Hematopoietic multipotent progenitor cell treated with erythropoietin and hydrocortisone succinate and interleukin-3 and kit ligand, for 6 days (in vitro differentiated cells): ENCODE measurements at regions not wholly inside any gene's neighbourhood (a gene's known extent, or its start where the extent isn't known, plus 50 kb on each side); places are given as distances from the start of the nearest gene placed in this dataset.
"Not testable (repeated sequence)": the region's sequence is repeated elsewhere in the genome, so short reads cannot be mapped to it uniquely, and the experiment has no call there.

Experiments used
- DNase-seq: peaks from one replicate; pipeline ENCODE4 v3.0.0-alpha.2; 2015

DNA sequence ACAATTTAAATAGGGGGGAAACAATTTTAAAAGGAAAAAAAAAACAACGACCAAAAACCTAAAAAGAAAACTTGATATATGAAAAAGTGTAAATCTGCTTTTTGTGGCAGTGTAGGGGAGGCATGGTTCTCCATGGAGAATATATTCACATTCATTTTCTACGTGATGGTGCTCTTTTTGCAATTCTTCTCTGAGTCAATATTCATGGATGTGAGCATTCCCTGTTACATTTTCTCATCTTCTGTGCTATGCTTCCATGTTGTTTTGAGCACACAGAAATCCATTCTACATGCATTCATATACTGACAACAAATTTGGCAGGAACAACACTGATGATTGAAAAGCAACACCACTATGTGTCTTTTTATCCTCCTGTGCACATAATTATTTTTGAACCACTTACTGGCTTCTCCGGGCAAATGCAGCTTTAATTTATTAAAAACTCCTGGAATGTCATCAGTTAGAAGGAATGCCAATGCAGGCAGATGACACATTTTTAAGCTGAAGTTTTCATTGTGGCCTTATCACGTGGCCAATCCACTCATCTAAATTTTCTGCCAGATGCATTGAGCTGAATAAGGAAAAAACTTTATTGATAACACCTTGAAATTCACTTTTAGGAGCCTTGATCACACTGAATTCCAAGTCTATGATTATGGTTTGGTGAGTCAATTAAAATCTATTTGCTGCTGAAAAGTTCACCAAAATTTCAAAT, 590.6 kb downstream of the NUF2 start:
- DNase-seq, result no peak

GRCh38 chr1:163914785-163915413, 593.1 kb downstream of the NUF2 start:
- DNase-seq, result no peak

DNA sequence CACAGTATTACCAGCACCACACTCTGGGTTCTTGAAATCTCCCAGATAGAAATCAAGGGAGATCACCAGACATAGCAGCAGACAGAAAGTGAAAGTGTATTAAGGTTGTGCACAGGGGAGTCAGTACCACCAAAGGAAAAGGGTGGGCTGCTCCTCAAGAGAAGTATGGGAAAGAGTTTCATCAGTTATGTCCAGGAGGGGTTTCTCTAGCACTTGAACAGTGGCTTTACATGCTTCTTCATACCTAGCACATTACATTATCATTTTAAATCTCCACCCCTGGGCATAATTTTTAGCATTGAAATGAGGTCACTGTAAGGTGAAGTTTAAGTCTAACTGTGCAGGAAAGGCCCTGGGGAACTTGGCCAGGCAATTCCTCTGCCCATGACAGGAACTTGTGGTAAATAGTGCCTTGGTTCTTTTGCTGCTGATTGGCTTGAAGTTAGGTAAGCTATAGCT, 601.0 kb downstream of the NUF2 start:
- peak; percentile 26 for DNase-seq

GRCh38 chr1:163924041-163924440, 602.3 kb downstream of the NUF2 start:
- no peak for DNase-seq

- DNase-seq, result no peak
These were observed 605.7 kb downstream of the NUF2 start for GRCh38 chr1:163927493-163927892.

- no peak for DNase-seq
These were observed 606.3 kb downstream of the NUF2 start for GRCh38 chr1:163928069-163928468.

GRCh38 chr1:163928651-163929050, 606.9 kb downstream of the NUF2 start:
- DNase-seq, result no peak

- no peak for DNase-seq
These were observed 611.1 kb downstream of the NUF2 start for GRCh38 chr1:163932901-163933300.

DNA sequence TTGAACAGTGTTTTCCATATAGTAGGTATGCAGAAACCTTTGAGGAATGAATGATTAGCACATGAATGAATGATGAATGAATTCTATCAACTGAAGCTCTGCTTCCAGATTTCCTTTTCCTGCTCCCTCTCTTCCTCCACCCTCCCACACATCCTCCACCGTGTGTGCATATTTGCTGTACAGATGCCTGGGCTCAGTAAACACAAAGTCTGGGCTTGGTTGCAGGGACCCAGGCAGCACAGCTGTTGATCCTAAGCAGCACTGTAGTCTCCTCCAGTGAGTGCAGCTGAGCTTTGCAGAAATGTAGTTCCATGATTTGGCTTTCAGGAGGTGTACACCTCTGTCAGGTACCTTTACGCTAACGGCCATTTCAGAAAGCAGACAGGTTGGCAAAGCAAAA, 611.7 kb downstream of the NUF2 start:
- DNase-seq, result no peak

DNA sequence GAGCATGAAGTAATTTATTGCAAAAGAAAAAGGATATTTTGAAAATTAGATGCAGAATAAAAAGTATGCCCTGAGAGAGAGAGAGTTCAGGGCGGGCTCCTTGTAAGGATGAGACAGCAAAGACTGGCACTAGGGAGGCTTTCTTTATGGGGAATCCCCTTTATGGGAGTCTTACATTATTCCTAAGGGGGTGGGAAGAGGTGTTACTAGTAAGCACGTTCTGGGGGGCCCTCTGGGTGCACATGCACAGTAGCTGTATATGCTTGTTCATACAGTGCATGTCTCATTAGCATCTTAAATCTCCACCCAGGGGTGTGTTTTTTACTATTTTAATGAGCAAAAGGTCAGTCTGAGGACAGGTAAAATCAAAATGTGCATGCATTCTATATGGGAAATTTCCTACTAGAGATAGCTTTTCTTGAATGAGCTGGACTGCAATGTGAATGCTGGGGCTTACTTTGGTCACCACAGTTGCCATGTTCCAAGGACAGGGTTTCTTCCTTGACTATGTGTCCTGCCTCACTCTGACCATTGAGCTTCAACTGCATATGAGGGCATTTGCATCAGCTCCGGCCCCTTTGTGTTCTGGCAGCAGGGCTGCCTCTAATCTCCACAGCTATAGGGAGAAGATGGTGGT, 614.1 kb downstream of the NUF2 start:
- DNase-seq, result no peak

DNA sequence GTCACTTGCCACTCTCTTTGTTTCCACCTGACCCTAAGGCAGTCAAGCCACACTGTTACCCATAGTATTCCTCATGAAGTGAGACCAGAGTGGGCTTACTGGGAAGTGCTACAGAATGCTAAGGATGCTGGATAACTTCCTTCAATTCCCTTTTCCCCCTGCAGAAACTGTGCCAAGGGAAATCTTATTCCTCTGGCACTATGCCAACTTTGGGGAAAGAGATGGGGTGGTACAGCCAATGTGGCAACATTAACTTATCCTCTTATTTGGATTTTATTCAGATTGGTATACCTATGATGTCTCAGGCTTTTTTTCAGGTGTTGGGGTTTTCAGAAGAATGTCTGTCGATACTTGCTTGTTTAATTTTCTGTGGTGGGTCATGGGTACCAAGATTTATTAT, 599.4 kb upstream of the PBX1 start:
- DNase-seq, result no peak

DNA sequence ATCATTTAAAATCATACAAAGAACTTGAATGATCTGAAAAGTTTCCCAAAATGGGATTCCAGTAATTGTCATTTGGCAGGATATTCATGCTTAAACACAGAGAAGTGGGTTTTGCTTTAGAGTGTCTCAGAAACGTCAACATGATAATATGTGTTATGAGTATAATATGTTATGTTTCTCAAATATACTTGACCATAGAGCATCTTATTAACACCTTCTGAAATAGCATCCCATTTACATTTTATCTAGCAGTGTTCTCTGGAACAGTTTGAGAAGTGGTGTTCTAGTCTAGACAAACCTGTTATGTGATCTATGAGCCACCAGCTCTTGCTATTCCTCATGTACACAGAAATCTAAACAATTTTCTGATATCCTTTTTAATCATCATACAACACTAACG, 588.8 kb upstream of the PBX1 start:
- no peak for DNase-seq

DNA sequence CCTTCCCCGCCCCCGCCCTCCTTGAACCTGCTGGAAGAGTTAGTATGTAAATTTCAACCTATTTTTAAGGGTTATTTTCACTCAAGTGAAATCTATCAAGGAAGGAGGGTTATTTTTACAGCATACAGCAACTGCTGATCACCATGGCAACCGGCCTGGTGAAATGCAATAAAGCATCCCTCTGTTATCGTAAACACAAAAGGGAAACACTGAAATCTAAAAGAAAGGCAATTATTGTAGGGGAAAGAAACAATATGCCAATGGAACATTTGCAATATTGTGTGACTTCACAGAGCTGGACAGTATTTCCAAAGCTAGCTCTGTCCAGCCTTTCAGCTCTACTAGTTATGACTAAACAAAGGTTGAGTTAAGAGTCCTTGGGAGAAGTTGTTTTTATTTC, 588.3 kb upstream of the PBX1 start:
- no peak for DNase-seq

DNA sequence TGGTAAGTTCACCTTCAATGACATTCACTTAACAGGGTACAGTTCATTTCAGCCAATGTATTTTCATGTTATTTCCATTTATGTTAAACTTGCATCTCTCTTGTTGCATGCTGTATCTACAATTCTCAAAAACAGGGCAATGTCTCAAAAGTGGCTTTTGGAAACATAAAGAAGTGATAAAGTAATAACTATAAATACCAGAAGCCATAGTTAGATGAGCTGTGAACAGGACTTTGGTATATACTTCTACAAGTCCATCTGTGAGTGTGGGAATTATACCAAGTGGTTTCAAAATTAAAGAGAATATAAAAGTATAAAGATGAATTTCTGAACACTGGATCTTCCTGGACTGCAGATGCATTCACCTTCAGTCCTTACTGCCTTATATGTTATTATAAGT, 585.4 kb upstream of the PBX1 start:
- no peak for DNase-seq

- no peak for DNase-seq
These were observed 584.9 kb upstream of the PBX1 start for GRCh38 chr1:163974120-163974519.

DNA sequence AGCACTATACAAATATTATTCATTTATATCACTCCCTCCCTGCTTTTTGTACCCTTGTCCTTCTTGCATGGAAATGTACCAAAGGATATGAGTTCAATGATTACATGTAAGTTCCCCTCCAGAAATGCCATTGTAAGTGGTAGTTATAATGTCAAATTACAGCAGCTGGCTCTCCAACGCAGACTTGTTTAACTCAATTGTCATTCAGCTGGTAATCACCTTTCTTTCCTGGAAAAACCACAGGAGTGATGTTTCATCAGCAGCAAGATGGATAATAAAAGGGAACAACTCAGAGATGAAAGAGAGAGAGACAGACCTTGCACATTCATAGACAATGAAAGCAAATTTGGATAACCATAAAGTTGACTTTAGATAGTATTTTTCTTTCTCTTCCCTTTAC, 578.6 kb upstream of the PBX1 start:
- DNase-seq, result no peak

DNA sequence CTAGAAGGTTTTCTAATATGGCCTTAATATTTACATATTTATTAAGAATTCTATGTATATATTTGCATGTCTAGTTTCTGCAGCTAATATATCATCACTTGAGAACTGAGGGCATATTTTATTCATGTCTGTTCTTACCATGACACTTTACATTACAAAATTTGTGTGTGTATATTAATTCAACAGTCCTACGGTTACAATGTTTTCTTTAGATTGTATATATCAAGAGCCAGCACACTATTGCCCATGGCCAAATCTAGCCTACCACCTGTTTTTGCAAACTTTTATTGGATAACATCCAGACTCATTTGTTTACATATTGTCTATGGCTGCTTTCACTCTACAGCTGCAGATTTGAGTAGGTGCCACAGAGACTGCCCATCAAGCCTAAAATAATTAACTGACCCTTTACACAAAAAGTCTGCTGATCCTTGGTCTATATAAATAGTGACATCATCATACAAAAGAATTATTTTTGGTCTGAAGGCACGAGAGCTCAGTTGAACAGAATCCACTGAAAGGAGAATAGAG, 577.4 kb upstream of the PBX1 start:
- DNase-seq, result no peak

- no peak for DNase-seq
These were observed 575.9 kb upstream of the PBX1 start for GRCh38 chr1:163983097-163983496.

DNA sequence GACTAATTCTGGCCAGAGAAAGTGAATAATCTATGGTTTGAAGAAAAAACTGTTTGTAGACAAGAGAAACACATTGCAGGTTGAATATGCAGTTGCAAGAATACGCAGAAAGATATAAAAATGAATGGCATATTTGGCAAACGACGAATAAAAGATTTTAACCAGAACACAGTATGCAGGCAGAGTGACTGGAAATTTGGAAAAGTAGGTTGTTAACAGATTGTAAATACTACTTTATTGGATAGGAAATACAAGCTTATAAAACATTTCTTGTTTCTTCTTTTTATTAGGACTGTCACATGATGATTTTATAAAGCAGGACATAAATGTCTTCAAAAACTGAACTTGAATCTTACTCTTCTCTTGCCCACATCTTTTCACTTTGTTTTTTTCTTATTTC, 573.3 kb upstream of the PBX1 start:
- no peak for DNase-seq

DNA sequence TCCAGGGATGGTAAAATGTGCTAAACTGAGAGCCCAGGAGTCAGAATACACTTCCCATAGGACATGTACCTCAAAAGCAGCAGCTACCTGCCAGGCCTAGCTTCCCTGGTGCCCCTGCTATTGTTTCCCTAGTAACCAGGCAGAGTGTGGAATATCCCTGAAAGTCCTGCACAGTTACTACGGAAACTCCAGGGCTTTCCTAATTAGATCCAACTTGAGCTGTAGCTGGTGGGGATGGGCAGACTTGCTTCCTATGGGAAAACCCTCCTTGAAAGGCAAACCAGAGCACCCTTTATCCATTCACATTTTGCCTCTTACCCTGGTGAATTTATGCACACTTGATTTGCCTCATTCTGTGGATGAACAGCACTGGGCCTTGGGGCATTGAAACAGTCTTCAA, 559.9 kb upstream of the PBX1 start:
- DNase-seq, result no peak

- not testable (repeated sequence) for DNase-seq
These were observed 552.8 kb upstream of the PBX1 start for GRCh38 chr1:164006186-164006585.

DNA sequence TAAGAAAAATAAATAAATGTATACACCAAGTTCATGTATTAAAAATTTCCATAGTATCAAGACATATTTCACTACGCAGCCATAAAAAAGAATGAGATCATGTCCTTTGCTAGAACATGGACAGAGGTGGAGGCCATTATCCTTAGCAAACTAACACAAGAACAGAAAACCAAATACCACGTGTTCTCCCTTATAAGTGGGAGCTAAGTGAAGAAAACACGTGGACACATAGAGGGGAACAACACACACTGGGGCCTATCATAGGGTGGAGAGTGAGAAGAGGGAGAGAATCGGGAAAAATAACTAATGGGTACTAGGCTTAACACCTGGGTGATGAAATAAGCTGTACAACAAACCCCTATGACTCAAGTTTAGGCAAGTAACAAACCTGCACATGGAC, 552.4 kb upstream of the PBX1 start:
- no peak for DNase-seq

- DNase-seq, result no peak
These were observed 541.7 kb upstream of the PBX1 start for GRCh38 chr1:164017239-164017638.

GRCh38 chr1:164020391-164020790, 538.6 kb upstream of the PBX1 start:
- DNase-seq, result no peak
